Heart left ventricle (tissue), 16 donors: ENCODE measurements at regions not wholly inside any gene's neighbourhood (a gene's known extent, or its start where the extent isn't known, plus 50 kb on each side); places are given as distances from the start of the nearest gene placed in this dataset.

Source experiments
- ATAC-seq, 4 donors: fragments of 200-7000 bp; cut with Tn5 transposase; one replicate each; pipeline ENCODE4 v1.9.1; 2020 to 2022; ENCODE audit warnings: moderate library complexity in 4 of 4, mild to moderate bottlenecking in 3 of 4, moderate number of reproducible peaks in 1 of 4
- DNase-seq, 5 donors: peaks; one replicate each; pipeline ENCODE4 v3.0.0-alpha.2; 2020
- H3K27ac ChIP-seq, 12 donors: fragments of 200-600 bp; sonication (generic) in 4 of 12; one replicate each; pipeline versions ENCODE4 v1.5.0 to v1.8.0; 2016 to 2022; ENCODE audit warnings: mild to moderate bottlenecking in 2 of 12
- H3K27me3 ChIP-seq, 9 donors: fragments of 200-600 bp; sonication (generic) in 2 of 9; one replicate each; pipeline versions ENCODE4 v1.5.1 to v1.8.0; 2016 to 2022; ENCODE audit warnings: mild to moderate bottlenecking in 3 of 9
- H3K36me3 ChIP-seq, 9 donors: fragments of 200-600 bp; sonication (generic) in 2 of 9; one replicate each; pipeline versions ENCODE4 v1.5.0 to v1.8.0; 2018 to 2022; ENCODE audit warnings: mild to moderate bottlenecking in 2 of 9
- H3K4me1 ChIP-seq, 12 donors: fragments of 200-600 bp; sonication (generic) in 4 of 12; one replicate each; pipeline versions ENCODE4 v1.5.0 to v1.8.0; 2016 to 2022; ENCODE audit warnings: mild to moderate bottlenecking in 3 of 12
- H3K4me3 ChIP-seq, 12 donors: fragments of 200-600 bp; sonication (generic) in 4 of 12; one replicate each; pipeline versions ENCODE4 v1.5.0 to v1.8.0; 2017 to 2022; ENCODE audit warnings: mild to moderate bottlenecking in 9 of 12, moderate library complexity in 4 of 12
- H3K9me3 ChIP-seq, 12 donors: fragments of 200-600 bp; sonication (generic) in 4 of 12; one replicate each; pipeline versions ENCODE4 v1.5.0 to v1.8.0; 2016 to 2022; ENCODE audit warnings: mild to moderate bottlenecking in 1 of 12
- CTCF ChIP-seq, 12 donors: fragments of 200-600 bp; sonication (generic) in 4 of 12; IDR thresholded peaks; one replicate each; pipeline versions ENCODE4 v1.5.0 to v1.8.0; 2018 to 2022; ENCODE audit warnings: antibody characterized with exemption in 12 of 12, mild to moderate bottlenecking in 5 of 12
- POLR2A ChIP-seq, 2 donors: fragments of 450-650 bp; IDR thresholded peaks; one replicate each; pipeline ENCODE4 v1.6.1; 2017; ENCODE audit warnings: antibody characterized with exemption in 2 of 2, mild to moderate bottlenecking in 2 of 2, moderate library complexity in 2 of 2
- WGBS, 4 donors: extraction: QIAGEN DNeasy Blood & Tissue Kit in 2 of 4; methylation state at CpG; one replicate each; pipeline versions ENCODE4 v1.1.5 to v1.1.7; 2013 to 2018; 5-methylcytosine and 5-hydroxymethylcytosine counted together
- intact Hi-C, 10 donors: fragments of 100-400 bp; cut with DNase I; formaldehyde crosslinking; loops; one replicate each; pipeline versions ENCODE4 v1.11.1 to v1.14.2; 2022
- donor health status: ischemic (EF 13 %, LVEDD 7.1; RV severe dilation, severe dysfunction).
- donor health status: healthy with polysubstance abuse.
- donor health status: DM: no; HTN: yes; CAD: no.
- donor health status: DM: no; HTN: no; CAD: no.
- donor health status: ischemic (EF 25% LVEDD 6.9; RV normal size, moderate dysfunction).
- donor health status: ischemic (EF 25% LVEDD 5.7; RV mildly dilated, moderate dysfunction).
- donor health status: healthy.
- donor health status: DM: yes; HTN: yes; CAD: no.
- donor health status: ischemic (EF 35%, LVEDD 5.7; RV mildly dilated, moderate dysfunction).
- donor health status: nonischemic (EF 11% LVEDD 7.7; RV severe dilation, severe dysfunction).
- donor health status: DM: yes; HTN: yes; CAD: no.
- donor health status: PGD.
- donor health status: ischemic (EF 29% LVEDD 5.4; RV normal size, mild dysfunction).
- donor health status: nonischemic (EF 23%, LVEDD 6.1; RV moderate dilation, normal function).

DNA sequence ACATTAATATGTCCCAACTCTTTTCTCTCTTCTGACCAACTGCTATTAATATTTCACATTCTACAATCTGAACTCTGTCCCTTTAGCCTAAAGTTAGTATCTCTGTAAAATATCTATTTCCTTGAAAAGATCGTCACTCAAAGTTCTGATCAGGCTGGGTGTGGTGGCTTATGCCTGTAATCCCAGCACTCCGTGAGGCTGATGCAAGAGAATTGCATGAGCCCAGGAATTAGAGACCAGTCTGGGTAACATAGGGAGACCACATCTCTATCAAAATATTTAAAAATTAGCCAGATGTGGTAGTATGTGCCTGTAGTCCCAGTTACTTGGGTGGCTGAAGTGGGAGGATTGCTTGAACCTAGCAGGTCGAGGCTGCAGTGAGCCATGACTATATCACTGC is 695.6 kb downstream of the MCTP2 start:
- intact Hi-C loops, result no loop called here
- TF ChIP-seq CTCF (IDR thresholded peaks at IDR 0.05), result no peak
- no peak for TF ChIP-seq POLR2A (IDR thresholded peaks at IDR 0.05)
- Histone ChIP-seq H3K4me3 (no peak overlapping the region), H3K36me3 (no peaks in the 10 kb centered on the region), H3K27me3 (peaks cover 0 to 10% (median 0%) of the 10 kb centered on the region in 9 donors), H3K9me3 (peaks cover 0 to 8% (median 0%) of the 10 kb centered on the region in 12 donors), H3K4me1 (peaks cover 0 to 3% (median 0%) of the 10 kb centered on the region in 12 donors), H3K27ac (no peak overlapping the region)
- ATAC-seq (no peak), DNase-seq (no peak)
- 80 to 88% (median 83%) methylated on average over 3 of the region's 3 CpGs for WGBS, 4 donors

DNA sequence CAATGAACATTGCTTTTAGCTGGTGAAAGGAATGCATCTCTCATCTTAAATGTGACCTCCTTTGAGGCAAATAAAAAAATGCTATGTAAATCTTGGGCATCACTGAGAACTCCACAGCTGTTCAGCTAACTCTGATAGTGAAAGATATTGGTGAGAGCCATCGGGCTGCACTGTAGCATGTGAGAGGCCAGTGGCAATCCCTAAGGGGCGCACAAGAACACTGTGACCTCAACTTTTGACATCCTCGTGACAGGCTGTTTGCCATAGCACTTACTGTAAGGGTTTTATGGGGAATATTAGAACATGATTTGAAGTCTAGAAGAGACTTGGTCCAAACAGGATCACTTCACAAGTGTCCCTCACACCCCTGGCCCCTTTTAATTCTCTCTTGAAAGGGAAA is 697.9 kb downstream of the MCTP2 start:
- DNase-seq, result peak in 1 of 5 donors; percentile 26
- intact Hi-C loops, result no loop called here
- no peak overlapping the region for H3K27ac ChIP-seq

GRCh38 chr15:94930441-94930840 is 699.1 kb downstream of the MCTP2 start:
- TF ChIP-seq POLR2A (IDR thresholded peaks at IDR 0.05) (no peak), CTCF (IDR thresholded peaks at IDR 0.05) (no peak)
- Histone ChIP-seq H3K36me3 (no peaks in the 10 kb centered on the region), H3K9me3 (peaks cover 0 to 8% (median 0%) of the 10 kb centered on the region in 12 donors), H3K27ac (no peak overlapping the region), H3K4me3 (no peak overlapping the region), H3K4me1 (no peaks in the 10 kb centered on the region), H3K27me3 (peaks cover 0 to 10% (median 0%) of the 10 kb centered on the region in 9 donors)
- 71 to 76% (median 74%) methylated on average over 4 of the region's 4 CpGs for WGBS, 4 donors
- ATAC-seq (no peak), DNase-seq (no peak)
- intact Hi-C loops, result no loop called here

More for the DNA sequence above, 697.9 kb downstream of the MCTP2 start:
- ATAC-seq, result no peak
- Histone ChIP-seq H3K9me3 (peaks cover 0 to 8% (median 0%) of the 10 kb centered on the region in 12 donors), H3K4me3 (no peak overlapping the region), H3K4me1 (peaks cover 0 to under 1% (median 0%) of the 10 kb centered on the region in 12 donors), H3K36me3 (no peaks in the 10 kb centered on the region), H3K27me3 (peaks cover 0 to 10% (median 0%) of the 10 kb centered on the region in 9 donors)
- TF ChIP-seq POLR2A (IDR thresholded peaks at IDR 0.05), result no peak
- no peak for TF ChIP-seq CTCF (IDR thresholded peaks at IDR 0.05)
- WGBS, 4 donors, result 61 to 73% (median 67%) methylated on average over 3 of the region's 3 CpGs

- Histone ChIP-seq H3K27ac (no peak overlapping the region), H3K4me1 (no peaks in the 10 kb centered on the region), H3K36me3 (no peaks in the 10 kb centered on the region), H3K27me3 (peaks cover 0 to 10% (median 0%) of the 10 kb centered on the region in 9 donors), H3K4me3 (no peak overlapping the region), H3K9me3 (peaks cover 0 to 8% (median 0%) of the 10 kb centered on the region in 12 donors)
- 77 to 86% (median 78%) methylated on average over 4 of the region's 4 CpGs for WGBS, 4 donors
- intact Hi-C loops, result no loop called here
- TF ChIP-seq POLR2A (IDR thresholded peaks at IDR 0.05) (no peak), CTCF (IDR thresholded peaks at IDR 0.05) (no peak)
- ATAC-seq (no peak), DNase-seq (no peak)
Measured at GRCh38 chr15:94930960-94931359, 699.6 kb downstream of the MCTP2 start.
